ENCODE measurements at regions not wholly inside any gene's neighbourhood (a gene's known extent, or its start where the extent isn't known, plus 50 kb on each side); places are given as distances from the start of the nearest gene placed in this dataset.
"Not testable (repeated sequence)": the region's sequence is repeated elsewhere in the genome, so short reads cannot be mapped to it uniquely, and the experiment has no call there.

DNA sequence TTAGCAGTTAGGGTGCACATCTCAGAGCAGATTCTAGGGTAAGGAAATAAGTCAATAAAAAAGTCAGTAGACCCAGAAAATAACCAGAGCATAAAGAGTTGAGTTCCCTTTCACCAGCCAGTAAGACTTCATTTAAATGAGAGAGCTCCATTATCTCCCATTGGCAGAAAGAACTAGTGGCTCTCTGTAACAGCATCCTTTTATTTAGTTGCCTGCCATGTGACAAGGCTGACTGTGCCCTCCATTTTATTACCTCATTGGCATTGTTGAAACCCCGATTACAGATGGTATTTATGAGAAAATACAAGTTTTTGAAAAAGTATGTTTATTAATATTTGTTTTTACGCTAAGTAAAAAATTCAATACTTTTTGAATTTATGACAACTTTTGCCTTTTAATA is 859.5 kb upstream of the NDST4 start:
- H3K4me3 ChIP-seq (ENCODE audit: low read depth, low read length): no peak overlapping the region
- TF ChIP-seq, protein P1, sequence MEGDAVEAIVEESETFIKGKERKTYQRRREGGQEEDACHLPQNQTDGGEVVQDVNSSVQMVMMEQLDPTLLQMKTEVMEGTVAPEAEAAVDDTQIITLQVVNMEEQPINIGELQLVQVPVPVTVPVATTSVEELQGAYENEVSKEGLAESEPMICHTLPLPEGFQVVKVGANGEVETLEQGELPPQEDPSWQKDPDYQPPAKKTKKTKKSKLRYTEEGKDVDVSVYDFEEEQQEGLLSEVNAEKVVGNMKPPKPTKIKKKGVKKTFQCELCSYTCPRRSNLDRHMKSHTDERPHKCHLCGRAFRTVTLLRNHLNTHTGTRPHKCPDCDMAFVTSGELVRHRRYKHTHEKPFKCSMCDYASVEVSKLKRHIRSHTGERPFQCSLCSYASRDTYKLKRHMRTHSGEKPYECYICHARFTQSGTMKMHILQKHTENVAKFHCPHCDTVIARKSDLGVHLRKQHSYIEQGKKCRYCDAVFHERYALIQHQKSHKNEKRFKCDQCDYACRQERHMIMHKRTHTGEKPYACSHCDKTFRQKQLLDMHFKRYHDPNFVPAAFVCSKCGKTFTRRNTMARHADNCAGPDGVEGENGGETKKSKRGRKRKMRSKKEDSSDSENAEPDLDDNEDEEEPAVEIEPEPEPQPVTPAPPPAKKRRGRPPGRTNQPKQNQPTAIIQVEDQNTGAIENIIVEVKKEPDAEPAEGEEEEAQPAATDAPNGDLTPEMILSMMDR (IDR thresholded peaks at IDR 0.05; ENCODE audit: borderline replicate concordance, insufficient read depth, low read depth, low read length): no peak

DNA sequence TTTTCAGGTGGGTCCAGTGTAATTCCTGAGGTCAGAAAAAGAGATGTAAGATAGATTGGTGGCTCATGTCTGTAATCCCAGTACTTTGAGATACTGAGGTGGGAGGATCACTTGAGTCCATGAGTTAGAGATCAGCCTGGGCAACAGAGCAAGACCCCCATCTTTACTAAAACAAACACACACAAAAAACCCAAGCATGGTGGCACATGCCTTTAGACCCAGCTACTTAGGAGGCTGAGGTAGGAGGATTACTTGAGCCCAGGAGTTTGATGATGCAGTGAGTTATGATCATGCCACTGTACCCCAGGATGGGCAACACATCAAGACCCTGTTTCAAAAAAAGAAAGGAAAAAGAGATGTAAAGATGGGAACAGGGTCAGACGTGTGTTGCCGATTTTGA is 857.4 kb upstream of the NDST4 start:
- no peak overlapping the region for H3K4me3 ChIP-seq (ENCODE audit: low read depth, low read length)
- TF ChIP-seq, protein P1 (IDR thresholded peaks at IDR 0.05; ENCODE audit: borderline replicate concordance, insufficient read depth, low read depth, low read length): no peak

- no peak overlapping the region for H3K4me3 ChIP-seq (ENCODE audit: low read depth, low read length)
Measured at GRCh38 chr4:115969756-115970155, 856.3 kb upstream of the NDST4 start.

GRCh38 chr4:115965588-115965987 is 852.2 kb upstream of the NDST4 start:
- H3K4me3 ChIP-seq (ENCODE audit: low read depth, low read length): no peak overlapping the region
- TF ChIP-seq, protein P1 (IDR thresholded peaks at IDR 0.05; ENCODE audit: borderline replicate concordance, insufficient read depth, low read depth, low read length): no peak

More at GRCh38 chr4:115969756-115970155, 856.3 kb upstream of the NDST4 start:
- TF ChIP-seq, protein P1 (IDR thresholded peaks at IDR 0.05; ENCODE audit: borderline replicate concordance, insufficient read depth, low read depth, low read length): no peak

GRCh38 chr4:115956054-115956796 is 842.8 kb upstream of the NDST4 start:
- not testable (repeated sequence) for H3K4me3 ChIP-seq (ENCODE audit: low read depth, low read length)

- H3K4me3 ChIP-seq (ENCODE audit: low read depth, low read length): no peak overlapping the region
- TF ChIP-seq, protein P1 (IDR thresholded peaks at IDR 0.05; ENCODE audit: borderline replicate concordance, insufficient read depth, low read depth, low read length): no peak
Measured at GRCh38 chr4:115950806-115951205, 837.4 kb upstream of the NDST4 start.

DNA sequence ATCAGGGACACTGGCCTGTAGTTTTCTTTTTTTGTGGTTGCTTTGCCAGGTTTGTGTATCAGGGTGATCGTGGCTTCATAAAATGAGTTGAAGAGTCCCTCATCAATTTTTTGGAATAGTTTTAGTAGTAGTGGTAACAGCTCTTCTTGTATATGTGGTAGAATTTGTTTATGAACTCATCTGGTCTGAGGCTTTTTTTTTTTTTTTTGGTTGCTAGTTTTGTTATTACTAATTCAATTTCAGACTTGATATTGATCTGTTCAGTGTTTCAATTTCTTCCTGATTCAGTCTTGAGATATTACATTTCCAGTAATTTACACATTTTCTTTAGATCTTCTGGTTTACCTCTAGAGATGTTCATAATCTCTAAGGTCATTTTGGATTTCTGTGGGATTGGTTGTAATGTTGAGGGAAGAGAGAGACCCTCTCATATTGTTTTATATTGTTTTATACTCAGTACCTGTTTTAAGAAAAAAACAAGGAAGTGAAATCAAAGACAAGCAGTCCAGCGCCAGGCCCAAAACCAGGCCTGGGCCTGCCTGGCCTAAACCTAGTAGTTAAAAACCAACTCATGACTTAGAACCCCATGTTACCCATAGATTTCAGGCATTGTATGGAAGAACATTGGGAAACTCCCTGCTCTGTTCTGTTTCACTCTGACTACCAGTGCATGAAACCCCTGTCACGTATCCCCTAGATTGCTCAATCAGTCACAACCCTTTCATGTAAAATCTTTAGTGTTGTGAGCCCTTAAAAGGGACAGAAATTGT is 836.7 kb upstream of the NDST4 start:
- not testable (repeated sequence) for H3K4me3 ChIP-seq (ENCODE audit: low read depth, low read length)

- TF ChIP-seq, protein P1 (IDR thresholded peaks at IDR 0.05; ENCODE audit: borderline replicate concordance, insufficient read depth, low read depth, low read length): no peak
- no peak overlapping the region for H3K4me3 ChIP-seq (ENCODE audit: low read depth, low read length)
Measured at GRCh38 chr4:115945026-115945425, 831.6 kb upstream of the NDST4 start.

Data from GM12875 (cell line).